HCT116 (cell line): ENCODE measurements at regions not wholly inside any gene's neighbourhood (a gene's known extent, or its start where the extent isn't known, plus 50 kb on each side); places are given as distances from the start of the nearest gene placed in this dataset.

ENCODE experiments used
- ATAC-seq: fragments of 200-7000 bp; cut with Tn5 transposase; 2 replicates; pipeline ENCODE4 v1.9.1; 2020; ENCODE audit warnings: mild to moderate bottlenecking, moderate library complexity
- BruUV-seq: library from RNA; stranded (reverse); fragments of 400-500 nt; replicated peaks from 2 replicates; lab custom pipeline; 2021; lab: Mats Ljungman, UMichigan
- CTCF ChIA-PET: fragments of 300-600 bp; sonication (Branson Sonifier 250); formaldehyde crosslinking; loops from one replicate; lab custom pipeline; 2021; ENCODE audit warnings: antibody characterized with exemption; lab: Charles Lee
- POLR2A ChIA-PET: fragments of 300-600, 350-600 bp; sonication (Branson Sonifier 250); formaldehyde crosslinking; loops from one replicate; lab custom pipeline; 2021; ENCODE audit warnings: antibody characterized with exemption; lab: Charles Lee
- RAD21 ChIA-PET, 2 experiments: fragments of 300-600 bp; sonication (Branson Sonifier 250); formaldehyde crosslinking; loops; one replicate each; lab custom pipeline; 2023; ENCODE audit warnings: low total read pairs in 2 of 2; ENCODE audit not compliant: uncharacterized antibody in 2 of 2, unreplicated experiment in 2 of 2, low non-redundant PET in 1 of 2; lab: Charles Lee
- DNase-seq: peaks from one replicate; pipeline ENCODE4 v3.0.0-alpha.2; 2010; ENCODE audit warnings: low read depth, low spot score
- H2AFZ ChIP-seq: fragments of 200-600 bp; shearing (Covaris generic), sonication (generic); 2 replicates; pipeline ENCODE4 v1.6.1; 2017; ENCODE audit warnings: low read depth, mixed run types, mixed read lengths, antibody characterized with exemption, low read length; ENCODE audit not compliant: poor library complexity, severe bottlenecking
- H3K27ac ChIP-seq: 2 replicates; pipeline ENCODE4 v1.5.1; 2012; ENCODE audit warnings: low read depth, low read length
- H3K27me3 ChIP-seq: fragments of 200-600 bp; sonication (generic); 2 replicates; pipeline ENCODE4 v1.6.1; 2016; ENCODE audit warnings: mixed run types, low read length, mixed read lengths; ENCODE audit not compliant: insufficient read depth
- H3K36me3 ChIP-seq, 2 experiments: fragments of 200-500 bp in 1 of 2; fragments of 200-600 bp in 1 of 2; sonication (Bioruptor generic) in 1 of 2; sonication (generic) in 1 of 2; 2 replicates each; pipeline versions ENCODE4 v1.5.1 to v1.6.1; 2014 to 2016; ENCODE audit warnings: low read length in 2 of 2, inconsistent platforms in 1 of 2, mixed read lengths in 1 of 2, mixed run types in 1 of 2; ENCODE audit not compliant: insufficient read depth in 2 of 2, control insufficient read depth in 1 of 2
- H3K4me1 ChIP-seq, 2 experiments: fragments of 200-600 bp in 1 of 2; sonication (generic) in 1 of 2; 2 replicates each; pipeline versions ENCODE4 v1.5.1 to v1.6.1; 2012 to 2017; ENCODE audit warnings: low read length in 2 of 2, inconsistent platforms in 1 of 2, mild to moderate bottlenecking in 1 of 2, mixed read lengths in 1 of 2, mixed run types in 1 of 2, moderate library complexity in 1 of 2; ENCODE audit not compliant: insufficient read depth in 2 of 2, control insufficient read depth in 1 of 2
- H3K4me2 ChIP-seq: fragments of 200-600 bp; sonication (generic); 2 replicates; pipeline ENCODE4 v1.6.1; 2017; ENCODE audit warnings: mixed run types, low read length, mixed read lengths
- H3K4me3 ChIP-seq, 2 experiments: fragments of 200-600 bp in 1 of 2; sonication (generic) in 1 of 2; replicated peaks in 1 of 2; 2 replicates each; pipeline ENCODE4 v1.5.1; 2011 to 2016; ENCODE audit warnings: low read length in 2 of 2, control low read depth in 1 of 2, low read depth in 1 of 2, mild to moderate bottlenecking in 1 of 2, mixed read lengths in 1 of 2, mixed run types in 1 of 2
- H3K79me2 ChIP-seq: fragments of 200-600 bp; sonication (generic); 2 replicates; pipeline ENCODE4 v1.6.1; 2017; ENCODE audit warnings: mild to moderate bottlenecking, mixed run types, low read length, moderate library complexity, mixed read lengths; ENCODE audit not compliant: insufficient read depth
- H3K9ac ChIP-seq: fragments of 200-600 bp; sonication (generic); 2 replicates; pipeline ENCODE4 v1.6.1; 2016; ENCODE audit warnings: low read length, mixed read lengths
- H3K9me2 ChIP-seq: fragments of 200-600 bp; sonication (generic), shearing (Covaris generic); 2 replicates; pipeline ENCODE4 v1.6.1; 2017; ENCODE audit warnings: mixed run types, mild to moderate bottlenecking, moderate library complexity; ENCODE audit not compliant: insufficient read depth
- H3K9me3 ChIP-seq, 2 experiments: fragments of 200-500 bp in 1 of 2; fragments of 200-600 bp in 1 of 2; sonication (Bioruptor generic) in 1 of 2; sonication (generic) in 1 of 2; 2 replicates each; pipeline ENCODE4 v1.6.1; 2014 to 2017; ENCODE audit warnings: low read length in 2 of 2, mixed read lengths in 2 of 2, inconsistent platforms in 1 of 2, low read depth in 1 of 2, mild to moderate bottlenecking in 1 of 2, mixed run types in 1 of 2, moderate library complexity in 1 of 2; ENCODE audit not compliant: control insufficient read depth in 1 of 2, insufficient read depth in 1 of 2
- H4K20me1 ChIP-seq: fragments of 200-600 bp; sonication (generic), shearing (Covaris generic); 2 replicates; pipeline ENCODE4 v1.6.1; 2017; ENCODE audit warnings: mixed run types, mild to moderate bottlenecking, moderate library complexity; ENCODE audit not compliant: insufficient read depth
- CBX3 ChIP-seq: IDR thresholded peaks from 2 replicates; pipeline ENCODE4 v1.6.1; 2012; ENCODE audit warnings: low read depth
- CEBPB ChIP-seq: IDR thresholded peaks from 2 replicates; pipeline ENCODE4 v1.6.1; 2012; ENCODE audit warnings: low read depth
- EGR1 ChIP-seq: IDR thresholded peaks from 2 replicates; pipeline ENCODE4 v1.6.1; 2012; ENCODE audit warnings: low read depth
- EZH2phosphoT487 ChIP-seq: fragments of 200-600 bp; IDR thresholded peaks from 2 replicates; pipeline ENCODE4 v1.6.1; 2018; ENCODE audit warnings: antibody characterized with exemption, borderline replicate concordance
- FOSL1 ChIP-seq: IDR thresholded peaks from 2 replicates; pipeline ENCODE4 v1.6.1; 2012; ENCODE audit warnings: low read depth
- POLR2A ChIP-seq: IDR thresholded peaks from 2 replicates; pipeline ENCODE4 v1.7.0; 2011; ENCODE audit warnings: borderline replicate concordance; ENCODE audit not compliant: insufficient read depth, insufficient read length; ENCODE audit errors: extremely low read depth
- SP1 ChIP-seq: IDR thresholded peaks from 2 replicates; pipeline ENCODE4 v1.6.1; 2012; ENCODE audit warnings: low read depth
- TCF7L2 ChIP-seq: IDR thresholded peaks from 2 replicates; pipeline ENCODE4 v1.7.0; 2011; ENCODE audit warnings: borderline replicate concordance, inconsistent platforms; ENCODE audit not compliant: insufficient read depth, insufficient read length; ENCODE audit errors: extremely low read depth
- ZNF274 ChIP-seq: fragments of 200-500 bp; sonication (Bioruptor generic); IDR thresholded peaks from 2 replicates; pipeline ENCODE4 v1.6.1; 2014; ENCODE audit warnings: mild to moderate bottlenecking, low read depth, low read length, inconsistent platforms
- intact Hi-C: fragments of 100-400 bp; cut with micrococcal nuclease; formaldehyde crosslinking; loops from 2 replicates; pipeline ENCODE4 v1.10.0; 2022
- TF ChIP-seq, protein P1 (sequence below), 3 experiments: fragments of 200-600 bp in 1 of 3; sonication (generic) in 1 of 3; IDR thresholded peaks in 2 of 3; conservative IDR thresholded peaks in 1 of 3; 2 replicates each; pipeline ENCODE4 v1.5.1; 2012 to 2017; ENCODE audit warnings: low read depth in 2 of 3, low read length in 2 of 3, antibody characterized with exemption in 1 of 3, borderline replicate concordance in 1 of 3, control low read depth in 1 of 3, mild to moderate bottlenecking in 1 of 3, mixed read lengths in 1 of 3, mixed run types in 1 of 3, moderate library complexity in 1 of 3; ENCODE audit not compliant: insufficient read depth in 1 of 3
- TF ChIP-seq, protein P2 (sequence below): IDR thresholded peaks from 2 replicates; pipeline ENCODE4 v1.6.1; 2012

- RAD21 ChIA-PET = no interaction called here
- CTCF ChIA-PET = no interaction called here
Measured at GRCh38 chr16:51039638-51040331, 111.3 kb downstream of the SALL1 start.

GRCh38 chr16:51035711-51036110 is 115.4 kb downstream of the SALL1 start:
- no peak overlapping the region for H3K9ac ChIP-seq
- no peaks in the 10 kb centered on the region for H3K36me3 ChIP-seq
- no peak for TF ChIP-seq CBX3
- no peak for TF ChIP-seq SP1
- TF ChIP-seq, protein P1, sequence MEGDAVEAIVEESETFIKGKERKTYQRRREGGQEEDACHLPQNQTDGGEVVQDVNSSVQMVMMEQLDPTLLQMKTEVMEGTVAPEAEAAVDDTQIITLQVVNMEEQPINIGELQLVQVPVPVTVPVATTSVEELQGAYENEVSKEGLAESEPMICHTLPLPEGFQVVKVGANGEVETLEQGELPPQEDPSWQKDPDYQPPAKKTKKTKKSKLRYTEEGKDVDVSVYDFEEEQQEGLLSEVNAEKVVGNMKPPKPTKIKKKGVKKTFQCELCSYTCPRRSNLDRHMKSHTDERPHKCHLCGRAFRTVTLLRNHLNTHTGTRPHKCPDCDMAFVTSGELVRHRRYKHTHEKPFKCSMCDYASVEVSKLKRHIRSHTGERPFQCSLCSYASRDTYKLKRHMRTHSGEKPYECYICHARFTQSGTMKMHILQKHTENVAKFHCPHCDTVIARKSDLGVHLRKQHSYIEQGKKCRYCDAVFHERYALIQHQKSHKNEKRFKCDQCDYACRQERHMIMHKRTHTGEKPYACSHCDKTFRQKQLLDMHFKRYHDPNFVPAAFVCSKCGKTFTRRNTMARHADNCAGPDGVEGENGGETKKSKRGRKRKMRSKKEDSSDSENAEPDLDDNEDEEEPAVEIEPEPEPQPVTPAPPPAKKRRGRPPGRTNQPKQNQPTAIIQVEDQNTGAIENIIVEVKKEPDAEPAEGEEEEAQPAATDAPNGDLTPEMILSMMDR (IDR thresholded peaks at IDR 0.05 in 2 of 3, conservative IDR thresholded peaks at IDR 0.05 in 1 of 3; ENCODE audit: borderline replicate concordance in 1 of 3, insufficient read depth in 1 of 3, low read depth in 2 of 3, low read length in 2 of 3) = no peak
- TF ChIP-seq TCF7L2 = no peak
- TF ChIP-seq, protein P2, sequence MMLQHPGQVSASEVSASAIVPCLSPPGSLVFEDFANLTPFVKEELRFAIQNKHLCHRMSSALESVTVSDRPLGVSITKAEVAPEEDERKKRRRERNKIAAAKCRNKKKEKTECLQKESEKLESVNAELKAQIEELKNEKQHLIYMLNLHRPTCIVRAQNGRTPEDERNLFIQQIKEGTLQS = no peak
- no peak for TF ChIP-seq EZH2phosphoT487
- TF ChIP-seq EGR1 = no peak
- TF ChIP-seq, all 23 proteins: peak for 0
- Histone ChIP-seq H3K4me1 (no peaks in the 10 kb centered on the region), H3K27ac (no peak overlapping the region), H2AFZ (no peak overlapping the region), H3K9me3 (no peaks in the 10 kb centered on the region), H3K4me2 (no peak overlapping the region), H3K79me2 (no peaks in the 10 kb centered on the region), H4K20me1 (no peaks in the 10 kb centered on the region), H3K4me3 (no peak overlapping the region), H3K27me3 (peaks cover 14% of the 10 kb centered on the region), H3K9me2 (no peaks in the 10 kb centered on the region)
- ATAC-seq (no peak), DNase-seq (no peak)
- intact Hi-C loops = no loop called here
- CTCF ChIA-PET = no interaction called here
- POLR2A ChIA-PET = no interaction called here
- no TSS peak for BruUV-seq
- RAD21 ChIA-PET = no interaction called here

More at GRCh38 chr16:51039638-51040331, 111.3 kb downstream of the SALL1 start:
- Histone ChIP-seq H3K4me2 (no peak overlapping the region), H3K9ac (no peak overlapping the region), H3K36me3 (no peaks in the 10 kb centered on the region), H3K4me3 (no peak overlapping the region), H3K9me3 (no peaks in the 10 kb centered on the region), H4K20me1 (no peaks in the 10 kb centered on the region), H3K4me1 (no peaks in the 10 kb centered on the region), H3K79me2 (no peaks in the 10 kb centered on the region), H3K27me3 (no peaks in the 10 kb centered on the region), H2AFZ (no peak overlapping the region), H3K27ac (no peak overlapping the region), H3K9me2 (no peaks in the 10 kb centered on the region)
- no TSS peak for BruUV-seq
- no peak for DNase-seq
- no peak for ATAC-seq
- intact Hi-C loops = no loop called here
- POLR2A ChIA-PET = no interaction called here
- TF ChIP-seq ZNF274 (no peak), FOSL1 (no peak), POLR2A (no peak), SP1 (no peak), CEBPB (no peak)
